Ovary (tissue), 7 donors: ENCODE measurements at regions not wholly inside any gene's neighbourhood (a gene's known extent, or its start where the extent isn't known, plus 50 kb on each side); places are given as distances from the start of the nearest gene placed in this dataset.

ENCODE experiments used
- DNase-seq, 5 donors: peaks; one replicate each; pipeline ENCODE4 v3.0.0-alpha.2; 2019 to 2020
- H3K27ac ChIP-seq, 2 donors: fragments of 200-600 bp; one replicate each; pipeline versions ENCODE4 v1.5.1 to v1.8.0; 2019 to 2022
- H3K27me3 ChIP-seq: fragments of 200-600 bp; one replicate; pipeline ENCODE4 v1.8.0; 2022
- H3K36me3 ChIP-seq: fragments of 200-600 bp; sonication (generic); one replicate; pipeline ENCODE4 v1.5.1; 2019
- H3K4me1 ChIP-seq: one replicate; pipeline ENCODE4 v1.8.1; 2013; ENCODE audit warnings: mild to moderate bottlenecking, moderate library complexity; ENCODE audit not compliant: insufficient read depth
- H3K4me3 ChIP-seq: fragments of 200-600 bp; sonication (generic); one replicate; pipeline ENCODE4 v1.5.1; 2017
- H3K9me3 ChIP-seq, 2 donors: fragments of 200-600 bp in 1 of 2; sonication (generic) in 1 of 2; one replicate each; pipeline versions ENCODE4 v1.5.1 to v1.8.1; 2013 to 2019; ENCODE audit warnings: mild to moderate bottlenecking in 1 of 2, moderate library complexity in 1 of 2
- CTCF ChIP-seq, 3 donors: fragments of 450-650 bp in 2 of 3; fragments of 200-600 bp in 1 of 3; IDR thresholded peaks; one replicate each; pipeline versions ENCODE4 v1.5.1 to v1.8.0; 2016 to 2022; ENCODE audit warnings: antibody characterized with exemption in 3 of 3, mild to moderate bottlenecking in 1 of 3
- EP300 ChIP-seq: sonication (generic); formaldehyde crosslinking; IDR thresholded peaks from one replicate; pipeline ENCODE4 v1.6.1; 2017; ENCODE audit warnings: antibody characterized with exemption
- POLR2A ChIP-seq: fragments of 450-650 bp; IDR thresholded peaks from one replicate; pipeline ENCODE4 v1.6.1; 2017; ENCODE audit warnings: antibody characterized with exemption, mild to moderate bottlenecking, moderate library complexity
- WGBS, 3 donors: extraction: QIAGEN DNeasy Blood & Tissue Kit in 1 of 3; methylation state at CpG; one replicate each; pipeline versions ENCODE4 v1.1.5 to v1.1.7; 2013 to 2017; 5-methylcytosine and 5-hydroxymethylcytosine counted together
- intact Hi-C, 4 donors: fragments of 100-400 bp; cut with DNase I; formaldehyde crosslinking; loops; one replicate each; pipeline versions ENCODE4 v1.11.0 to v1.15.1; 2022 to 2023
- donor health status: DM: no; HTN: no; CAD: no; lungs with moderate emphysema.
- donor health status: DM: no; HTN: no; CAD: no.
- donor health status: Bipolar disorder and iron deficiency.
- donor health status: DM: no; HTN: no; CAD: no.
- donor health status: DM: yes; HTN: yes; CAD: no.

GRCh38 chr2:33730193-33730592 lies 131.1 kb upstream of the FAM98A start:
- TF ChIP-seq CTCF (IDR thresholded peaks at IDR 0.05) (no peak), POLR2A (no peak), EP300 (no peak)
- DNase-seq: no peak
- Histone ChIP-seq H3K9me3 (no peaks in the 10 kb centered on the region), H3K4me3 (no peak overlapping the region), H3K27me3 (no peaks in the 10 kb centered on the region), H3K36me3 (no peaks in the 10 kb centered on the region), H3K4me1 (no peaks in the 10 kb centered on the region), H3K27ac (no peak overlapping the region)
- WGBS, 3 donors: 86 to 91% (median 90%) methylated on average over 1 of the region's 1 CpG
- intact Hi-C loops: no loop called here

GRCh38 chr2:33729353-33729752 lies 130.3 kb upstream of the FAM98A start:
- H3K27ac ChIP-seq: no peak overlapping the region
- H3K27me3 ChIP-seq: no peaks in the 10 kb centered on the region
- H3K9me3 ChIP-seq: no peaks in the 10 kb centered on the region
- 94 to 98% (median 98%) methylated on average over 1 of the region's 1 CpG for WGBS, 3 donors
- no peak for DNase-seq
- no peaks in the 10 kb centered on the region for H3K36me3 ChIP-seq
- H3K4me1 ChIP-seq: no peaks in the 10 kb centered on the region
- intact Hi-C loops: no loop called here
- TF ChIP-seq EP300 (no peak), CTCF (IDR thresholded peaks at IDR 0.05) (no peak), POLR2A (no peak)
- no peak overlapping the region for H3K4me3 ChIP-seq

- Histone ChIP-seq H3K9me3 (no peaks in the 10 kb centered on the region), H3K27ac (no peak overlapping the region), H3K4me1 (no peaks in the 10 kb centered on the region), H3K36me3 (no peaks in the 10 kb centered on the region), H3K4me3 (no peak overlapping the region), H3K27me3 (no peaks in the 10 kb centered on the region)
- no peak for DNase-seq
- intact Hi-C loops: no loop called here
- WGBS, 3 donors: 90 to 91% (median 90%) methylated on average over 14 of the region's 14 CpGs
- TF ChIP-seq EP300: no peak
Observed at GRCh38 chr2:33728106-33728505, 129.0 kb upstream of the FAM98A start.

- TF ChIP-seq CTCF (IDR thresholded peaks at IDR 0.05): no peak
- TF ChIP-seq EP300: no peak
- no peak for TF ChIP-seq POLR2A
- Histone ChIP-seq H3K36me3 (no peaks in the 10 kb centered on the region), H3K4me1 (no peaks in the 10 kb centered on the region), H3K9me3 (no peaks in the 10 kb centered on the region), H3K4me3 (no peak overlapping the region), H3K27me3 (no peaks in the 10 kb centered on the region), H3K27ac (no peak overlapping the region)
- intact Hi-C loops: no loop called here
- DNase-seq: no peak
- 94 to 97% (median 95%) methylated on average over 40 to 41 of the region's 41 CpGs for WGBS, 3 donors
Observed at GRCh38 chr2:33727361-33728032, 128.4 kb upstream of the FAM98A start.

- TF ChIP-seq CTCF (IDR thresholded peaks at IDR 0.05) (no peak), POLR2A (no peak), EP300 (no peak)
- no peaks in the 10 kb centered on the region for H3K9me3 ChIP-seq
- intact Hi-C loops: no loop called here
- no peak overlapping the region for H3K27ac ChIP-seq
- H3K36me3 ChIP-seq: no peaks in the 10 kb centered on the region
- WGBS, 3 donors: 86 to 90% (median 87%) methylated on average over 8 of the region's 8 CpGs
- no peaks in the 10 kb centered on the region for H3K27me3 ChIP-seq
- H3K4me3 ChIP-seq: no peak overlapping the region
- no peak for DNase-seq
- H3K4me1 ChIP-seq: no peaks in the 10 kb centered on the region
Observed at GRCh38 chr2:33726415-33726814, 127.3 kb upstream of the FAM98A start.
